ENCODE measurements at regions not wholly inside any gene's neighbourhood (a gene's known extent, or its start where the extent isn't known, plus 50 kb on each side); places are given as distances from the start of the nearest gene placed in this dataset.
"Not testable (repeated sequence)": the region's sequence is repeated elsewhere in the genome, so short reads cannot be mapped to it uniquely, and the experiment has no call there.

DNA sequence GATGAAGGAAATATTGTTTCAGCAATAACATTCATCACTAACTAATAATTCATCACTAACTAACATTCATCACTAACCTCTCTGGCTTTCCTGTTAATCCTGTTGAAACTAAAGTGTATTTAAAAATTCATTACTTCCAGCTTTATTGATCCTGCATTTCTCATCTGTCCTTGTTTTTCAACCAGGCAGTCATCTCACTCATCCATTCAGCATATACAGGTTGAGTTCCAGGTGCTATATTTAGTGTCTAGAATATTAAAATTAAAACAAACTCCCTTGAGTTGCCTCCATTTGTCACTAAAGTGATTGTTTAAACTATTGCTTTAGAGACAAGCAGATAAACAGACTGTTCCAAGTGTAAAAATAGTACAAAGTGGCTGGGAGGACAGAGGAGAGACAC is 58.1 kb downstream of the ATXN7L3B start:
- DNase-seq = no peak
- intact Hi-C loops (cut with DNase I) = no loop called here

DNA sequence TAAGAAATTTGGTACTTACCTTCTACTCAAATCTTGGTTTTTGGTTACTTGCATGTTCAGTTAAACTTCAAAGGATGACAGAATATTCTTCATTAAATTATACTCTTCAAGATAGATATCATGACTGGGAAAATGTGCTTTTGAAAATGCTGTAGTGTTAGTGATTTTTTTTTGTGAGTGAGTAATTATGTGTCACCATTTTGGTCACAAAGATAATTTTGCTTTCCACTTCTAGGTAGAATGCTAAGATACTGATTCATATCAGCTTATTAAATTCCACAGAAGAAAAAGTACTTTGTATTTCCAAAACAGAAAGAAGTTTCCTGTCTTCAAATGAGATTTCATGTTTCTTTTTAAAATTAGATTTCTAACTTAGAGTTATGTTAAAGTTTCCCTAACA is 61.2 kb downstream of the ATXN7L3B start:
- DNase-seq = no peak
- intact Hi-C loops (cut with DNase I) = no loop called here

DNA sequence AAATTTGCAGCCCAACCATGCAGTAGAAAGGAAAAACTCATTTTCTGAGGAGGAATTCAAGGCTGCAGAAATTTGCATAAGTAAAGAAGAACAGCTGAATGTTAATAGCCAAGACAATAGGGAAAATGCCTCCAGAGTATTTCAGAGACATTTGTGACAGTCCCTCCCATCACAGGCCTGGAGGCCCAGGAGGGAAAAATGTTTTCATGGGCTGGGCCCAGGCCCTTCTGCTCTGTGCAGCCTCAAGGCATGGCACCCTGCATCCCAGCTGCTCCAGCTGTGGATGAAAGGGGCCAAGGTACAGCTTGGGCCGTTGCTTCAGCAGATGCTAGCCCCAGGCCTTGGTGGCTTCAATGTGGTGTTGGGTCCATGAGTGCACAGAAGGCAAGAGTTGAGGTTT is 62.3 kb downstream of the ATXN7L3B start:
- DNase-seq = no peak
- intact Hi-C loops (cut with DNase I) = no loop called here

DNA sequence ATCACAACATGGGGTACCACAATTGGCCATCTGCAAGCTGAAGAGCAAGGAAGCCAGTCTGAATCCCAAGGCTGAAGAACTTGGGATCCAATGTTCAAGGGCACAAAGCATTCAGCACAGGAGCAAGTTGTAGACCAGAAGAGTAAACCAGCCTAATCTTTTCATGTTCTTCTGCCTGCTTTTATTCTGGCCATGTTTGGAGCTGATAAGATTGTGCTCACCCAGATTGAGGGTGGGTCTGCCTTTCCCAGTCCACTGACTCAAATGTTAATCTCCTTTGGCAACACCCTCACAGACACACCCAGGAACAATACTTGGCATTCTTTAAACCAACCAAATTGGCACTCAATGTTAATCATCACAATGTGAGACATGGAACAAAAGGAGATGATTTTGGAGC is 63.2 kb downstream of the ATXN7L3B start:
- DNase-seq; intact Hi-C loops (cut with DNase I): not testable (repeated sequence)

DNA sequence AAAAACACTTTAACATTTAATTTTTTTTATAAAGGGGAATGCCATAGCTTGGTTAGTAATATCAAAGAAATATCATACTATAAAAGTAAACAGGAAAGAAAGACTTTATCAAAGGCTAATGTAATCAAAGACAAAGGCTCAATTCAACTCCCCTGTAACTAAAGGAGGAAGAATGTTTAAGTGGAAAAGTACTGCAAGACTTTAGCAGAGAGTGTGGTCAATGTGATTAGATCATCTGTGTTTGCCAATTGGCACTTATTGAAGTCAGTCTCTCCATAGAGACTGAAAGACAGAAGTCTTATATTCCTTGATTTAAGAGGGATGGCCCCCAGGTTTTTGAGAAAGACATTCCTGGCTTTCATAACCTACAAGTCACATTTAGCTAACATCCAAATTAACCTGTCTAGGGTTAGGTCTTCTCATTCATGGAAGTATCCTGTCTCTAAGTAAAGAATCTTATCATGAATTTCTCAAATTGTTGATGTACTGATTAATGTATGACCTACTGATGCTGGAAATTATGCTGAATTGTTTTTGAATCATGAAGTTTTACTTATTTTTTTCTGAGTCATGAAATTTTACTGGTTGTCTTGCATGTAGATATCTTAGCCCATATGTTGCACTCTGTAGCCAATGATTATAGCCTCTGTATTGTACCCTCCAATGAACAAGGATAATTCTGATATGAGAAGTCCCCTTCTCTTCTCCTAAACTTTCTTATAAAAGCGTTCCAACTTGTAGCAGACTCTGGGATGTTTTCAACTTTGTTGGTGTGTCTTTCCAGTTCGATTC is 65.4 kb downstream of the ATXN7L3B start:
- no peak for DNase-seq
- intact Hi-C loops (cut with DNase I) = no loop called here

DNA sequence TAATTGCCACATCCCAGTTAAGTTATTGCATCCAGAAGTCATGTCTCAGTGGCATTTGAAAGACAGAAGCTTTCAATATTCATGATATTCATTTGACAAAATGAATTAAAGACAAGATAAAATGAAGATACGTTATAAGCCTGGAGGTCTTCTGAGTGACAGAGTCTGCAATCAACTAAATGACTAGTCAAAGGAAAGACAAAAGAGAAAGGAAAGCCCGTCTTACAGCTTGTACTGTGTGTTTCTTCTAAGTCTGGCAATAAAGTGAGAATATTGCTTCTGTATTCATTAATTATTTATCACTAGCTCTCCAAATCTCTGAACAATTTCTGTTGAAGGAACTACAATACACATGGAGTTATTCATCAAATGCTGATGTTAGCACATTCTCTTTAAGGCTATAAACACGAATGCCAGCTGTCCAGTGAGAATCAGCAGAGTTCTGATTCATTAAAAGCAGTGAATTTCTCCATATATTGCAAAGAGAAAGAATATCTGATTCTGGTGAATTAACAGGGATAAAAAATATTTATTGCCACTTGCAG is 70.7 kb downstream of the ATXN7L3B start:
- intact Hi-C loops (cut with DNase I) = no loop called here
- no peak for DNase-seq

DNA sequence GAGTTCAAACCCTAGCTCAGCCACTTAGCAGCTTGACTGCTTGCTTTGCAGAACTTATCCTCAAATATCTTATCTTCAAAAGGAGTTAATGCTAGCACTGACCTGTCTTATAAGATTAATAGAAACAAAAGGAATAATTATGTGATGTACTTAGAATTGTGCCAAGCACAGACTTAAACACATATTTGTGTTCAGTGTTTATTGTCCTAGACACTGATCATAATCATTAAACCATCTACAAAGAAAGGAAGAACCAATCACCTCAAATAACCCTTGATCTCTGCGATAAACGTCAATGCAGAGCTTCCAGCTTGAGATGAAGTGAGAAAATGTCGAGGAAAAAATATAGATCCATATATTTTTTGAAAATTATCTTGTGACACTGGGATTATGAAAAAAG is 73.1 kb downstream of the ATXN7L3B start:
- DNase-seq = no peak
- intact Hi-C loops (cut with DNase I) = no loop called here

DNA sequence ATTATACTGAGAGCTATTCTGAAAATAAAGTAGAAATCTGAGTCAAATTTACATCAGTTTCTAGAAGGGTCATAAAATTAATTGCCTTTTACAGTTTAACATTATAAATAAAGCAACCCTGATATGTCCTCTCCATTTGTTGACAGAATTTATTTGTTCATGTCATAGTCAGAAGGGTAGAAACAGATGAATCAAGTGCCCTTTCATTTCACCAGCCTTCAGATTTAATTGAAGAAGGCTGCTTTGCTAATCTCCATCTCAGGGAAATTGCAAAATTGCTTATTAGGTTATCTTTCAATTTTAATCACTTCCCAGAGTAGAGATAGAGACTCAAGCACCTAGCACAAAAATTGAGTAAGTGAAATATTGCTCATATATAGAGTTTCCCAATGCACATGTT is 76.8 kb downstream of the ATXN7L3B start:
- intact Hi-C loops (cut with DNase I) = no loop called here
- DNase-seq = no peak

DNA sequence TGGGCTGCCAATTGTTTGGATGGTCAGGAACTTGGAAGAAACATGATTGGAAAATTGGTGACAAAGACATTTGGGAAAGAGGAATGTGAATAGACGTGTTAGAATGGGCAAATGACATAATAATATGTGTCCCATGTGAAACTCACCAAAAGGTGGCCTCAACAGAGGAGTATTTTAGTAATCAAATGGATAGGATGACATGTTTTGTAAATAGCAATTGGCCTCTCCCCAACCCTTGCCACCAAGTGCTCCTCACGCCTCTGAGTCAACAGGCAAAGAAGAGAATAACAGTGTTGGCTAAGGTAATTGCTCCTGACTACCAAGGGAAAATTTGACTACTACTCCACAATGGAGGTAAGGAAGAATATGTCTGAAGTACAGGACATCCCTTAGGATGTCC is 81.4 kb downstream of the ATXN7L3B start:
- DNase-seq = no peak
- intact Hi-C loops (cut with DNase I) = no loop called here

DNA sequence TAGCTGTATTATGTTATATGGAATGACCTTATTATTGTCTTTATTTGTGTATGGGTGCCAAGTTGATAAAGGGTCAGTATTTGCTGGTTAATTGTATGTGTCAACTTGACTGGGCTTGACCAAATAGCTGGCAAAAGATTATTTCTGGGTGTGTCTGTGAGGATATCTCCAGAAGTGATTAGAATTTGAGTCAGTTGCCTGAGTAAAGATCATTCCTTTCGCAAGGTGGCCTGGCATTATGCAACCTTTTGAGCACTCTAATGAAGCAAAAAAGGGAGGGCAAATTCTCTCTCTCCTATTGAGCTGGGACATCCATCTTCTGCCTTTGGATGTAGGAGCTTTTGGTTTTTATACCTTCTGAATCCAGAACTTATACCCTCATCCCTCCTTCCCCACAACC is 82.2 kb downstream of the ATXN7L3B start:
- no peak for DNase-seq
- intact Hi-C loops (cut with DNase I) = no loop called here

DNA sequence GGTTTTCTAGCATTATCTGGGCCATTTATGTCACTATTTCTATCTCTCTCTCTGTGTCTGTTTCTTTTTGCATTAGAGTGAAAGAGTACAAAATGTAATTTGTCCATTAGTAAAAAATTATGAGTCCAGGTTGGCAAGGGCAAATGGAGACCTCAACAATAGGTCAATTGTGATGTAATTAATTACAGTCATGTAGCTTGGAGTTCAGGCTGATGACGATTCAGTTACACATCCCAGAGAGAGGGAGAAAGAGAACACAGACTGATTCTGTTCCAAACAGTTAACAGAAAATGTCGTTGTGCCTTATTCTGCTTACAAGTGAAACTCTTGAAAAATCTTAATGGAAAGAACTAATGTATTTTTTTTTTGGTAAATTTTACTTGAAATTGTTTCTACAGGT is 83.3 kb downstream of the ATXN7L3B start:
- peak in 1 of 42 donors; percentile 31 for DNase-seq
- intact Hi-C loops (cut with DNase I) = no loop called here

DNA sequence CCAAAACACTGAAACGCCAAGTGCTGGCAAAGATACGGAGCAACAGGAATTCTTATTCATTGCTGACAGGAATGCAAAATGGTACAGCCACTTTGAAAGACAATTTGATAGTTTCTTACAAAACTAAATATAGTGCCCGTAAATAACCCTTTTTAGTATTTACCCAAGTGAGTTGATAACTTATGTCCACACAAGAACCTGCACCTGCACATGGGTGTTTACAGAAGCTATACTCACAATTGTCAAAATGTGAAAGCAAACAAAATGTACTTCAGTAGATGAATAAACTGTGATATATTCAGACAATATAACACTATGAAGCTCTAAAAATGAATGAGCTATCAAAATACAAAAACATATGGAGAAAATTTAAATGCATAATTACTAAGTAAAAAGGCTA is 86.6 kb downstream of the ATXN7L3B start:
- intact Hi-C loops (cut with DNase I) = no loop called here

DNA sequence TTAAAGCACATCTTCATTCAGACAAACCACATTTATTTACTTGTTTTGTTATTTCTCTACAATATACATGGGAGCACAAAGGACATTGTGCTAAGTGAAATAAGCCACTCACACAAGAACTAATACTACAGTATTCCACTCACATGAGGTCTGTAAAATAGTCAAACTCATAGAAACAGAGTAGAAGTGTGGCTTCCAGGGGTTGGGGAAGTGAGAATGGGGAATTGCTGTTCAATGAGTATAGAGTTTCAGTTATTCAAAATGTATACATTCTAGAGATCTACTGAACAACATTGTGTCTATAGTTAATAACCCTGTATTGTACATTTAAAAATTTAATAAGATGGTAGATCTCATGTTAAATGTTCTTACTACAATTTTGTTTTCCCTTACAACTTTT is 88.8 kb downstream of the ATXN7L3B start:
- no peak for DNase-seq
- intact Hi-C loops (cut with DNase I) = no loop called here

More for the DNA sequence above, 86.6 kb downstream of the ATXN7L3B start:
- no peak for DNase-seq

DNA sequence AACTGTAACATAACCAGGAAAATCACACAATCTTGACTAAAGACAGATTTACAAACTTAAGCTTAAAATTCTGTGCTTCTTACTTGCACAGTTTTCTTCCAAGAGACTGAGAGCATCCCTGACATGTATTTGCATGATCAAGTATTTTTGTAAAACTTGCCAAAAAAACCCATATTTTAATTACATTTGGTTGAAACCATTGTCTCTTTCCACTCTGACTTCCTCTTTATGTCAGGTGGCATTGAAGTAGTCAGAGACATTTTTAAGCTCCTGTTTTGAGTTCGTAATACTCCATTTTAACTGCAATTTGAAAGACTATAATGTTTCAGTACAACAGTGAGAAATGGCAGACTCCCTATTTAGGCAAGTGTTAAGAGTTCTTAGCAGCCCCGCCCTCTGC is 103.6 kb downstream of the ATXN7L3B start:
- DNase-seq = no peak
- intact Hi-C loops (cut with DNase I) = loop anchor here (10.0 kb wide), 1 partner anchor 96 kb away; no protein-coding TSS in a partner anchor

DNA sequence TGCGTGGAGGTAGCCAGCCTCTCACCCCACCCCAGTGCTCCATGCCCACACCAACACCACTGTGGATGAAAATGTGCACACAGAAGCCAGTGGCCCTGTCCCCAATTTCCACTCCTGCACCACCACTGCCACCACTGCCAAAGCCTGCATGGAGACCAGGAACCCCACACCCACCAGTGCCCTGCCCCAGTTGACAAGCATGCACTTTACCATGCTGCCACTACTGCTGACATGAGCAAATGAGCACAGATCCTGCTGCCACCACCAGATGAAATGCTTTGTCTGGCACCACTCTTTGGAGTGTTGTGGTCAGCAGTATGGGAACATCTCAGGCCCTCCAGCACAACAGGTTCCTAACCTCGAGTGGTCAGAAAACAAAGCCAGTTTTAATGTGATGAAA is 104.1 kb downstream of the ATXN7L3B start:
- intact Hi-C loops (cut with DNase I) = loop anchor here (10.0 kb wide), 1 partner anchor 97 kb away; no protein-coding TSS in a partner anchor
- no peak for DNase-seq

DNA sequence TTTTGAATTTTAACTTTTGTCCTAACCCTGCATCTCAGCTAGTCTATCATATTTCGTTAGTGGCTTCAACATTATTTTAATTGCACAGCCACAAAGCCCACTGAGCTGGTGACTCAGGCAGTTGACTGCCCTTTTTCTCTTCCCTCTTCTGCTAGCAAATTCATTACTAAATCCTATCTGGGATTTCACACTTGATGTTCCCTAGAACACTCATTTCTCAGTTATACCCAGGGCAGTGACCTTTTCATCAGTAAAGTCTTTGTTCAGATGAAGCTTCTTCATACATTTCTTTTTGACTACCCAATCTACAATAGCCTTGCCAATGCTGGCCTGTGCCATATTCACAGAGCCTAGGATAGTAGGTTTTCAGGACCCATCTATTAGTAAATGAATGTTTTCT is 107.0 kb downstream of the ATXN7L3B start:
- intact Hi-C loops (cut with DNase I) = loop anchor here (10.0 kb wide), 1 partner anchor 100 kb away; no protein-coding TSS in a partner anchor
- DNase-seq = peak in 7 of 42 donors; percentile 2 to 30 (median 18)

DNA sequence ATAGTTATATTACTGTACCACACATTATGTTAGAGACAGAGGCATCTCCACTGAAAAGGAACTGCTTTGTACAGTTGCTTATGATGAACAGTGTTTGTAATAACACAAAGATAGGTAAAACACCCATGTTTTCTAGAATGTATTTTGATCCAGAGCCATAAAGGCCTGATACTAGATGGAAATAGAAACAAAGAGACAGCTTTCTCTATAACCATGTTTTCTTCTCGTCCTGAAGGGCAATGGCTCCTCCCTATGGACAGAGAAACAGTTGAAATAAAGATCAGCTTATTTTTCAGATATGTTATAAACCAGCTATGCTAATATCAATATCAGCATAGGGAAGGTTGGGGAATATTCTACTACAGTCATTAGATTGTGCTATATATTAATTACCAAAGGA is 109.2 kb downstream of the ATXN7L3B start:
- peak in 18 of 42 donors; percentile 5 to 71 (median 32) for DNase-seq

DNA sequence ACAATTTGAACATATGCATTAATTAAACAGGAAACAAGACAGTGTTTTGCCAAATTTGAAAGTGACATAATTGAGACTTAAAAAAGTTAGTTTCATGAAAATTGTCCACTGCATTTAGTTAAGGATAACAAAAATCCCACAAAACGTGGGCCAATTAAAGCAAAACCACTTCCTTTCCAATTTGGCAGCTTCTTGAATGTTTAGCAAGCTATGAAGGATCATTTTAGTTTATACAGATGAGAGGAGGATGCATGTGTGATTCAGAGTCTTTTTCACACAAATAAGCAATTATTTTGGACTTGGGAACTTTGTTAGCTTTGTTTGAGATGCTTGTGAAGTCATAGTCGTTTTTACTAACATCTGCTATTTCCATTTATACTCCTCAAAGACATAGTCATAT is 109.6 kb downstream of the ATXN7L3B start:
- intact Hi-C loops (cut with DNase I) = loop anchor here (10.0 kb wide), 1 partner anchor 102 kb away; no protein-coding TSS in a partner anchor

More for the DNA sequence above, 109.2 kb downstream of the ATXN7L3B start:
- intact Hi-C loops (cut with DNase I) = loop anchor here (10.0 kb wide), 1 partner anchor 102 kb away; no protein-coding TSS in a partner anchor

DNA sequence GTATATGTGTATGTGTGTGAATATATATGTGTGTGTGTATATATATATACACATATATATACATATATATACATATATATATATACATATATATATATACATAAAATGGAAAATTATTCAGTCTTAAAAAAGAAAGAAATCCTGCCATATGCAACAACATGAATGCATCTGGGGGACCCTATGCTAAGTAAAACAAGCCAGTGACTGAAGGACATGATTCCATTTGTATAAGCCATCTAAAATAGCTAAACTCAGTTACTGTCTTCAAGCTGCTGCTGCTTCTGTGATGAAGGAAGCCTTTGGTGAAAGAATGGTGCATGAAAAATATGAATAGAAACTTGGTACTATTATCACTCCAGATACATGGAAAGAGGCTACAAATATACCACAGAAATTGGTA is 118.6 kb downstream of the ATXN7L3B start:
- intact Hi-C loops (cut with DNase I) = no loop called here
- no peak for DNase-seq

More for the DNA sequence above, 109.6 kb downstream of the ATXN7L3B start:
- no peak for DNase-seq

DNA sequence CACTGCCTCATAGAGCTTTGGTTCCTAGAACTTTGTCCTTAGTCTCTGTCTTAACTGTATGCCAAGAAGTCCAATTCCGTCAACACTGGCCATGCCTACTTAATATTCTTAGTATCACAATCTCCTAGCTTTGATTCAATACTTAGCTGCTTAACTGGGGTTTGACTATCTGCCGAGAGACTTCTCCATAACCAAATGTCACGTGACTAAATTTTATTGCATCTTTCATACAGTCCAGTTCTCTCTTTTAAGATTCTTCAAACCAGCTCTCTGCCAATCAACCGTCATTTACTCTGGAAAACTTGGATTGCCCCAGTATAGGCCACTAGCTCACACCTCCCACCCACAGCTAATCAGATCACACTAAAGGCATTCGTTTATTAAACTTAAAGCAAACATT is 122.8 kb downstream of the ATXN7L3B start:
- intact Hi-C loops (cut with DNase I) = no loop called here
- DNase-seq = no peak

DNA sequence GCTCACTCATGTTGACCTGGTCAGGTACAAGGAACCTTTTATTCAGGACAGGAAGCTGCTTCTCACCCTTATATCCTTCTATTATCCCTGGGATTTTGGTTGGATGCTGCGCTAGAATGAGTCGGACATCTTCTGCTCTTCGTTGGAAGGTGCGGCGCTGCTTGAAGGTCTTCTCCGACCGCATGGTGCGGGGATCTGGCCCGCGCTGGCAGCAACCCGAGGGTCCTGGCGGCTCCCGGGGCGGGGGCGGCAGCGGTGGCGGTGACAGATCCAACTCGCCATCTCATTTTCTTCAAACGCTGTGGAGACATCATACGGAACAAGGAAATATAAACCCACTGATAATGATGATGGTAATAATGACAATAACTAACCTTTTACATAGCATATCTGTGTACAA is 126.3 kb downstream of the ATXN7L3B start:
- intact Hi-C loops (cut with DNase I) = no loop called here
- no peak for DNase-seq
